Keratinocyte (primary cell): ENCODE measurements at regions not wholly inside any gene's neighbourhood (a gene's known extent, or its start where the extent isn't known, plus 50 kb on each side); places are given as distances from the start of the nearest gene placed in this dataset.

Experiments
- DNase-seq: peaks from one replicate; pipeline ENCODE4 v3.0.0-alpha.2; 2011; ENCODE audit warnings: low read depth, missing footprints, low spot score
- FAIRE-seq: peaks from 2 replicates; lab custom pipeline; 2011; peaks lifted over from hg19 to GRCh38; lab: Jason Lieb, UNC
- H2AFZ ChIP-seq: 2 replicates; pipeline ENCODE4 v1.6.0; 2012; ENCODE audit warnings: low read length, control low read depth, inconsistent platforms; ENCODE audit not compliant: control insufficient read depth
- H3K27ac ChIP-seq: 2 replicates; pipeline ENCODE4 v1.5.1; 2011; ENCODE audit warnings: low read length; ENCODE audit not compliant: control insufficient read depth, insufficient read depth
- H3K27me3 ChIP-seq: 3 replicates; pipeline ENCODE4 v1.6.0; 2011; ENCODE audit warnings: low read length; ENCODE audit not compliant: control insufficient read depth, insufficient read depth; ENCODE audit errors: extremely low read depth
- H3K36me3 ChIP-seq, 2 experiments: 2 replicates in 1 of 2; 3 replicates in 1 of 2; pipeline ENCODE4 v1.5.1; 2011; ENCODE audit warnings: low read length in 2 of 2, mild to moderate bottlenecking in 1 of 2; ENCODE audit not compliant: control insufficient read depth in 2 of 2, insufficient read depth in 2 of 2; ENCODE audit errors: extremely low read depth in 1 of 2
- H3K4me1 ChIP-seq: 3 replicates; pipeline ENCODE4 v1.5.1; 2011; ENCODE audit warnings: low read length; ENCODE audit not compliant: control insufficient read depth, insufficient read depth; ENCODE audit errors: extremely low read depth
- H3K4me2 ChIP-seq: 3 replicates; pipeline ENCODE4 v1.6.0; 2011; ENCODE audit warnings: low read depth, low read length; ENCODE audit not compliant: control insufficient read depth, insufficient read depth; ENCODE audit errors: extremely low read depth
- H3K4me3 ChIP-seq, 3 experiments: fragments of 200-600 bp in 1 of 3; sonication (generic) in 1 of 3; 2 replicates in 2 of 3; 3 replicates in 1 of 3; pipeline ENCODE4 v1.5.1; 2011 to 2016; ENCODE audit warnings: low read length in 3 of 3, mild to moderate bottlenecking in 3 of 3, control low read depth in 2 of 3, inconsistent platforms in 1 of 3, low read depth in 1 of 3, mixed read lengths in 1 of 3, mixed run types in 1 of 3, moderate library complexity in 1 of 3; ENCODE audit not compliant: control insufficient read depth in 2 of 3, insufficient read depth in 2 of 3; ENCODE audit errors: extremely low read depth in 1 of 3
- H3K79me2 ChIP-seq: 2 replicates; pipeline ENCODE4 v1.6.0; 2012; ENCODE audit warnings: low read length; ENCODE audit not compliant: control insufficient read depth, insufficient read depth
- H3K9ac ChIP-seq: 3 replicates; pipeline ENCODE4 v1.6.0; 2011; ENCODE audit warnings: low read length; ENCODE audit not compliant: control insufficient read depth, insufficient read depth; ENCODE audit errors: extremely low read depth
- H3K9me1 ChIP-seq: 3 replicates; pipeline ENCODE4 v1.6.0; 2011; ENCODE audit warnings: low read length; ENCODE audit not compliant: control insufficient read depth, insufficient read depth; ENCODE audit errors: extremely low read depth
- H3K9me3 ChIP-seq: 2 replicates; pipeline ENCODE4 v1.5.1; 2012; ENCODE audit warnings: low read depth, low read length; ENCODE audit not compliant: control insufficient read depth
- H4K20me1 ChIP-seq: 3 replicates; pipeline ENCODE4 v1.6.0; 2011; ENCODE audit warnings: low read length; ENCODE audit not compliant: control insufficient read depth, insufficient read depth; ENCODE audit errors: extremely low read depth
- EZH2 ChIP-seq: IDR thresholded peaks from one replicate; pipeline ENCODE4 v1.6.1; 2012; ENCODE audit warnings: inconsistent platforms, mild to moderate bottlenecking, low read length, moderate library complexity
- dilution Hi-C: fragments of 300-500 bp; cut with MboI; formaldehyde crosslinking; loops from one replicate; pipeline ENCODE4 v1.7.0; 2020; ENCODE audit warnings: low sequenced_read_pairs; ENCODE audit not compliant: extremely low pct_ligation_motif_present
- TF ChIP-seq, protein P1 (sequence below), 3 experiments: IDR thresholded peaks in 1 of 3; conservative IDR thresholded peaks in 1 of 3; optimal IDR thresholded peaks in 1 of 3; 2 replicates in 2 of 3; 3 replicates in 1 of 3; pipeline versions ENCODE3 to v1.5.1; 2011; ENCODE audit warnings: low read length in 3 of 3, mild to moderate bottlenecking in 3 of 3, moderate library complexity in 2 of 3, control low read depth in 1 of 3, inconsistent platforms in 1 of 3; ENCODE audit not compliant: insufficient read depth in 2 of 3; ENCODE audit errors: extremely low read depth in 1 of 3

GRCh38 chr16:65876624-65877023 is 489.9 kb upstream of the CDH5 start:
- Histone ChIP-seq H3K9ac (no peak overlapping the region), H3K9me1 (no peaks in the 10 kb centered on the region), H3K4me3 (no peak overlapping the region), H3K79me2 (no peaks in the 10 kb centered on the region), H3K4me1 (peaks cover 9% of the 10 kb centered on the region), H3K27me3 (no peaks in the 10 kb centered on the region), H3K27ac (no peak overlapping the region), H4K20me1 (no peaks in the 10 kb centered on the region), H3K4me2 (no peak overlapping the region), H2AFZ (no peak overlapping the region), H3K36me3 (no peaks in the 10 kb centered on the region), H3K9me3 (no peaks in the 10 kb centered on the region)
- dilution Hi-C loops: no loop called here
- no peak for FAIRE-seq
- TF ChIP-seq, protein P1, sequence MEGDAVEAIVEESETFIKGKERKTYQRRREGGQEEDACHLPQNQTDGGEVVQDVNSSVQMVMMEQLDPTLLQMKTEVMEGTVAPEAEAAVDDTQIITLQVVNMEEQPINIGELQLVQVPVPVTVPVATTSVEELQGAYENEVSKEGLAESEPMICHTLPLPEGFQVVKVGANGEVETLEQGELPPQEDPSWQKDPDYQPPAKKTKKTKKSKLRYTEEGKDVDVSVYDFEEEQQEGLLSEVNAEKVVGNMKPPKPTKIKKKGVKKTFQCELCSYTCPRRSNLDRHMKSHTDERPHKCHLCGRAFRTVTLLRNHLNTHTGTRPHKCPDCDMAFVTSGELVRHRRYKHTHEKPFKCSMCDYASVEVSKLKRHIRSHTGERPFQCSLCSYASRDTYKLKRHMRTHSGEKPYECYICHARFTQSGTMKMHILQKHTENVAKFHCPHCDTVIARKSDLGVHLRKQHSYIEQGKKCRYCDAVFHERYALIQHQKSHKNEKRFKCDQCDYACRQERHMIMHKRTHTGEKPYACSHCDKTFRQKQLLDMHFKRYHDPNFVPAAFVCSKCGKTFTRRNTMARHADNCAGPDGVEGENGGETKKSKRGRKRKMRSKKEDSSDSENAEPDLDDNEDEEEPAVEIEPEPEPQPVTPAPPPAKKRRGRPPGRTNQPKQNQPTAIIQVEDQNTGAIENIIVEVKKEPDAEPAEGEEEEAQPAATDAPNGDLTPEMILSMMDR (optimal IDR thresholded peaks at IDR 0.05 in 1 of 3, IDR thresholded peaks at IDR 0.05 in 1 of 3, conservative IDR thresholded peaks at IDR 0.05 in 1 of 3; ENCODE audit: extremely low read depth in 1 of 3, insufficient read depth in 2 of 3, low read length in 3 of 3): no peak
- TF ChIP-seq EZH2: no peak
- DNase-seq: no peak

GRCh38 chr16:65876056-65876408 is 490.5 kb upstream of the CDH5 start:
- Histone ChIP-seq H3K4me1 (peaks cover 9% of the 10 kb centered on the region), H3K9ac (no peak overlapping the region), H3K27me3 (no peaks in the 10 kb centered on the region), H3K9me1 (no peaks in the 10 kb centered on the region), H3K27ac (no peak overlapping the region), H3K36me3 (no peaks in the 10 kb centered on the region), H3K79me2 (no peaks in the 10 kb centered on the region), H4K20me1 (no peaks in the 10 kb centered on the region), H3K9me3 (no peaks in the 10 kb centered on the region), H3K4me2 (no peak overlapping the region), H3K4me3 (no peak overlapping the region), H2AFZ (no peak overlapping the region)
- DNase-seq: no peak
- FAIRE-seq: peak; percentile 39
- dilution Hi-C loops: no loop called here
- TF ChIP-seq EZH2: no peak
- TF ChIP-seq, protein P1 (optimal IDR thresholded peaks at IDR 0.05 in 1 of 3, IDR thresholded peaks at IDR 0.05 in 1 of 3, conservative IDR thresholded peaks at IDR 0.05 in 1 of 3; ENCODE audit: extremely low read depth in 1 of 3, insufficient read depth in 2 of 3, low read length in 3 of 3): no peak
